ENCODE measurements at regions not wholly inside any gene's neighbourhood (a gene's known extent, or its start where the extent isn't known, plus 50 kb on each side); places are given as distances from the start of the nearest gene placed in this dataset.
"Not testable (repeated sequence)": the region's sequence is repeated elsewhere in the genome, so short reads cannot be mapped to it uniquely, and the experiment has no call there.

GRCh38 chr9:108035487-108035886 is 545.9 kb upstream of the KLF4 start:
- Histone ChIP-seq H3K4me1 (no peaks in the 10 kb centered on the region), H3K9me3 (peaks cover 0 to 11% (median 0%) of the 10 kb centered on the region in 11 donors), H3K27ac (no peak overlapping the region), H3K27me3 (no peaks in the 10 kb centered on the region), H3K36me3 (no peaks in the 10 kb centered on the region), H3K4me3 (no peak overlapping the region)
- no peak for ATAC-seq
- WGBS, 2 donors: 80 to 87% methylated on average over 1 of the region's 1 CpG
- no peak for TF ChIP-seq CTCF (IDR thresholded peaks at IDR 0.05)
- intact Hi-C loops (cut with DNase I): no loop called here
- DNase-seq: no peak

DNA sequence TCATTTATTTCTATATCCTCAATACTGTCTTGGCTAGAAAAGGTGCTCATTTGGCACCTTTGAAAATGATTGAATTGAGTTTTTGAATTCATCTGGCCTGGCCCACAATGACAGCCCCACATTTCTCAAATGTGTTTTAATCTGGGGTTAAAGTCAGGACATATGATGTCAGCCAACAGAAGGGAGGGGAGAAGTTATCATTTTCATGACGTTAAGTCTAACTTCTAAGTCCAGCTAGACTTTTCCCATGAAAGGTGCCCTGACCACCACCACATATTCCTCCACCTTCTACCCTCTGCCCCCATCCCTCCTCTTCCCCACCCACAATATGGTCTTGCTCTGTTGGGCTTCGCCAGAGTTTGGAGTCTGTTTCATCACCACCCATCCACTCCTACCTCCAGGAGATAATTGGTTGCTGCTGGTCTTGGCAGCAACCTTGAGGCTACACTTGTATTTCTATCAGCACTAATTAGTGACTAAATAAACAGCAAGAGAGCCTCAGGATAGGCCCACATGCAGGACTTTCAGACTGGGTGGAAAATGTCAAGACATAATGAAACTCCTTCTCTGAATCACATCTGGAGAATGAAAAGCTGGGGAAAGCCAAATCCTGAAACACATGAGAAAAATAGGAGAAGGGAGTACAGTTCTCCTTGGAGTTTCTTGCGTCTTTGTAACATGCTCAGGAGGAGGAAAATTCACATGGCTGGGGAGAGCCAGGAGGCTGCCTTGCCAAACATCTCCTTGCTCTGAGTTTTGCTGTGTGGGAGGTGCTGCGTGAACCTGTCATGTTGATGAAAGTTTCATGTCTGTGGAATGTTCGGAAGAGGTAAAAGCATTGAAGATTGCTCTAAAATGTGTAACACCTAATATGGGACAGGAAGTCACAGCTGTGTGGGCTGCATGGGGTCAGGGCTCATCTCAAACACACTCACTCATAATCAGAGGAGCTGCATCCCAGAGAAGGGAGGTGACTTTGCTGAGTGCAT is 544.7 kb upstream of the KLF4 start:
- Histone ChIP-seq H3K4me3 (no peak overlapping the region), H3K9me3 (peaks cover 0 to 11% (median 0%) of the 10 kb centered on the region in 11 donors), H3K4me1 (no peaks in the 10 kb centered on the region), H3K27me3 (no peaks in the 10 kb centered on the region), H3K36me3 (no peaks in the 10 kb centered on the region), H3K27ac (peak overlapping the region in 3 of 10 donors; percentile 28 to 35 (median 28))
- ATAC-seq: peak in 7 of 8 donors; percentile 28 to 88 (median 75)
- intact Hi-C loops (cut with DNase I): no loop called here
- TF ChIP-seq CTCF (IDR thresholded peaks at IDR 0.05): no peak
- WGBS, 2 donors: 54 to 62% methylated on average over 5 of the region's 5 CpGs
- DNase-seq: no peak

- DNase-seq; H3K4me1 ChIP-seq; H3K4me3 ChIP-seq; intact Hi-C loops (cut with DNase I); H3K27ac ChIP-seq; ATAC-seq; H3K27me3 ChIP-seq; H3K36me3 ChIP-seq: not testable (repeated sequence)
- 79 to 84% methylated on average over 9 of the region's 9 CpGs for WGBS, 2 donors
- peaks cover 0 to 16% (median 0%) of the 10 kb centered on the region in 11 donors for H3K9me3 ChIP-seq
Observed at GRCh38 chr9:108032079-108032478, 542.5 kb upstream of the KLF4 start.

DNA sequence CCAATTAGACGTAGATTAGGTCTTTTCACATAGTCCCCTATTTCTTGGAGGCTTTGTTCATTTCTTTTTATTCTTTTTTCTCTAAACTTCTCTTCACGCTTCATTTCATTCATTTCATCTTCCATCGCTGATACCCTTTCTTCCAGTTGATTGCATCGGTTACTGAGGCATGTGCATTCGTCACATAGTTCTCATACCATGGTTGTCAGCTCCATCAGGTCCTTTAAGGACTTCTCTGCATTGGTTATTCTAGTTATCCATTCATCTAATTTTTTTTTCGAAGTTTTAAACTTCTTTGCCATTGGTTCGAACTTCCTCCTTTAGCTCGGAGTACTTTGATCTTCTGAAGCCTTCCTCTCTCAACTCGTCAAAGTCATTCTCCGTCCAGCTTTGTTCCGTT is 541.7 kb upstream of the KLF4 start:
- ATAC-seq; H3K4me1 ChIP-seq; H3K4me3 ChIP-seq; intact Hi-C loops (cut with DNase I); H3K27ac ChIP-seq; H3K36me3 ChIP-seq; DNase-seq; H3K27me3 ChIP-seq: not testable (repeated sequence)
- WGBS, 2 donors: 85 to 92% methylated on average over 10 to 11 of the region's 11 CpGs
- H3K9me3 ChIP-seq: peaks cover 0 to 20% (median 0%) of the 10 kb centered on the region in 11 donors

DNA sequence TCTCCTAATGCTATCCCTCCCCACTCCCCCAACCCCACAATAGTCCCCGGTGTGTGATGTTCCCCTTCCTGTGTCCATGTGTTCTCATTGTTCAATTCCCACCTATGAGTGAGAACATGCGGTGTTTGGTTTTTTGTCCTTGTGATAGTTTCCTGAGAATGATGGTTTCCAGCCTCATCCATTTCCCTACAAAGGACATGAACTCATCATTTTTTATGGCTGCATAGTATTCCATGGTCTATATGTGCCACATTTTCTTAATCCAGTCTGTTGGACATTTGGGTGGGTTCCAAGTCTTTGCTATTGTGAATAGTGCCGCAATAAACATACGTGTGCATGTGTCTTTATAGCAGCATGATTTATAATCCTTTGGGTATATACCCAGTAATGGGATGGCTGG is 537.1 kb upstream of the KLF4 start:
- H3K4me1 ChIP-seq; H3K27me3 ChIP-seq; H3K27ac ChIP-seq; H3K36me3 ChIP-seq; intact Hi-C loops (cut with DNase I); ATAC-seq; DNase-seq; H3K4me3 ChIP-seq: not testable (repeated sequence)
- 94 to 96% methylated on average over 4 of the region's 4 CpGs for WGBS, 2 donors
- peaks cover 0 to 15% (median 0%) of the 10 kb centered on the region in 11 donors for H3K9me3 ChIP-seq

- DNase-seq (no peak), ATAC-seq (no peak)
- no peak overlapping the region for H3K27ac ChIP-seq
- no peaks in the 10 kb centered on the region for H3K36me3 ChIP-seq
- no peaks in the 10 kb centered on the region for H3K27me3 ChIP-seq
- H3K9me3 ChIP-seq: peaks cover 0 to 9% (median 0%) of the 10 kb centered on the region in 11 donors
- TF ChIP-seq CTCF (IDR thresholded peaks at IDR 0.05): no peak
- no peaks in the 10 kb centered on the region for H3K4me1 ChIP-seq
- intact Hi-C loops (cut with DNase I): no loop called here
- H3K4me3 ChIP-seq: no peak overlapping the region
Observed at GRCh38 chr9:108024604-108025003, 535.0 kb upstream of the KLF4 start.

All from heart right ventricle (tissue), 16 donors.